HL-60 (cell line): ENCODE measurements at regions not wholly inside any gene's neighbourhood (a gene's known extent, or its start where the extent isn't known, plus 50 kb on each side); places are given as distances from the start of the nearest gene placed in this dataset.

Experiments used
- DNase-seq, 2 experiments: peaks; one replicate each; pipeline ENCODE4 v3.0.0-alpha.2; 2010 to 2020; ENCODE audit warnings: low read depth in 1 of 2, low spot score in 1 of 2
- H3K27ac ChIP-seq: fragments of 250-450 bp; sonication (Bioruptor Pico); replicated peaks from 2 replicates; pipeline ENCODE4 v1.5.1; 2020; ENCODE audit warnings: mild to moderate bottlenecking, moderate library complexity
- H3K27me3 ChIP-seq: fragments of 250-450 bp; sonication (Bioruptor Pico); 2 replicates; pipeline ENCODE4 v1.5.1; 2021; ENCODE audit warnings: mild to moderate bottlenecking, moderate library complexity; ENCODE audit not compliant: insufficient read depth, poor library complexity, severe bottlenecking
- H3K4me3 ChIP-seq: replicated peaks from 2 replicates; pipeline ENCODE4 v1.5.1; 2011; ENCODE audit warnings: mild to moderate bottlenecking, control low read depth, low read length; ENCODE audit not compliant: insufficient read depth
- GABPA ChIP-seq: IDR thresholded peaks from 2 replicates; pipeline ENCODE4 v1.6.1; 2012; ENCODE audit warnings: low read depth
- POLR2AphosphoS5 ChIP-seq: IDR thresholded peaks from 2 replicates; pipeline ENCODE4 v1.6.1; 2012; ENCODE audit warnings: low read depth
- SPI1 ChIP-seq: IDR thresholded peaks from 2 replicates; pipeline ENCODE4 v1.6.1; 2012; ENCODE audit warnings: low read depth, mild to moderate bottlenecking, borderline replicate concordance
- TF ChIP-seq, protein P1 (sequence below): IDR thresholded peaks from one replicate; pipeline ENCODE4 v1.5.1; 2011; ENCODE audit warnings: low read length, control low read depth, inconsistent platforms; ENCODE audit not compliant: insufficient read depth
- TF ChIP-seq, protein P2 (sequence below): IDR thresholded peaks from 2 replicates; pipeline ENCODE4 v1.6.1; 2012; ENCODE audit warnings: low read depth; ENCODE audit not compliant: insufficient replicate concordance

DNA sequence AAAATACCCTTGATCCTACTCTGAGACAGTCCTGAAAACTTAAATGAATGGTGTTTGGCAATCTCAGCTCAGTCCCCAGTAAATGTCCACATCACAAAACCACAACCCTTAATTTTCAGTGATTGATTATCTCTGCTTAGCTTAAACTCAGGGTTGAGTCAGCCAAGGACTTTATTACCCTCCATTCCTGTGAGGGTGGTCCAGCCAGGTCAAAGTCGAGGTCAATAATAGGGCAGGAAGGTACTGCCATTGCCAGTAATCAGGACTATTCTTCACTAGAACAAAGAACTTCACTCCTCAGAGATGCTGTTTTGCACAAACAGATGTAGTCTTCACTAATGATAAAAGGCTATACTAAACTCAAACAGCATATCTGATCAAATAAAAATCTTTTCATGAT lies 499.4 kb downstream of the ISL1 start:
- no peak for DNase-seq
- H3K27ac ChIP-seq = no peak overlapping the region
- H3K27me3 ChIP-seq = no peaks in the 10 kb centered on the region
- TF ChIP-seq GABPA = no peak
- no peak for TF ChIP-seq POLR2AphosphoS5
- TF ChIP-seq, protein P1, sequence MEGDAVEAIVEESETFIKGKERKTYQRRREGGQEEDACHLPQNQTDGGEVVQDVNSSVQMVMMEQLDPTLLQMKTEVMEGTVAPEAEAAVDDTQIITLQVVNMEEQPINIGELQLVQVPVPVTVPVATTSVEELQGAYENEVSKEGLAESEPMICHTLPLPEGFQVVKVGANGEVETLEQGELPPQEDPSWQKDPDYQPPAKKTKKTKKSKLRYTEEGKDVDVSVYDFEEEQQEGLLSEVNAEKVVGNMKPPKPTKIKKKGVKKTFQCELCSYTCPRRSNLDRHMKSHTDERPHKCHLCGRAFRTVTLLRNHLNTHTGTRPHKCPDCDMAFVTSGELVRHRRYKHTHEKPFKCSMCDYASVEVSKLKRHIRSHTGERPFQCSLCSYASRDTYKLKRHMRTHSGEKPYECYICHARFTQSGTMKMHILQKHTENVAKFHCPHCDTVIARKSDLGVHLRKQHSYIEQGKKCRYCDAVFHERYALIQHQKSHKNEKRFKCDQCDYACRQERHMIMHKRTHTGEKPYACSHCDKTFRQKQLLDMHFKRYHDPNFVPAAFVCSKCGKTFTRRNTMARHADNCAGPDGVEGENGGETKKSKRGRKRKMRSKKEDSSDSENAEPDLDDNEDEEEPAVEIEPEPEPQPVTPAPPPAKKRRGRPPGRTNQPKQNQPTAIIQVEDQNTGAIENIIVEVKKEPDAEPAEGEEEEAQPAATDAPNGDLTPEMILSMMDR = no peak
- TF ChIP-seq SPI1 = no peak
- TF ChIP-seq, protein P2, sequence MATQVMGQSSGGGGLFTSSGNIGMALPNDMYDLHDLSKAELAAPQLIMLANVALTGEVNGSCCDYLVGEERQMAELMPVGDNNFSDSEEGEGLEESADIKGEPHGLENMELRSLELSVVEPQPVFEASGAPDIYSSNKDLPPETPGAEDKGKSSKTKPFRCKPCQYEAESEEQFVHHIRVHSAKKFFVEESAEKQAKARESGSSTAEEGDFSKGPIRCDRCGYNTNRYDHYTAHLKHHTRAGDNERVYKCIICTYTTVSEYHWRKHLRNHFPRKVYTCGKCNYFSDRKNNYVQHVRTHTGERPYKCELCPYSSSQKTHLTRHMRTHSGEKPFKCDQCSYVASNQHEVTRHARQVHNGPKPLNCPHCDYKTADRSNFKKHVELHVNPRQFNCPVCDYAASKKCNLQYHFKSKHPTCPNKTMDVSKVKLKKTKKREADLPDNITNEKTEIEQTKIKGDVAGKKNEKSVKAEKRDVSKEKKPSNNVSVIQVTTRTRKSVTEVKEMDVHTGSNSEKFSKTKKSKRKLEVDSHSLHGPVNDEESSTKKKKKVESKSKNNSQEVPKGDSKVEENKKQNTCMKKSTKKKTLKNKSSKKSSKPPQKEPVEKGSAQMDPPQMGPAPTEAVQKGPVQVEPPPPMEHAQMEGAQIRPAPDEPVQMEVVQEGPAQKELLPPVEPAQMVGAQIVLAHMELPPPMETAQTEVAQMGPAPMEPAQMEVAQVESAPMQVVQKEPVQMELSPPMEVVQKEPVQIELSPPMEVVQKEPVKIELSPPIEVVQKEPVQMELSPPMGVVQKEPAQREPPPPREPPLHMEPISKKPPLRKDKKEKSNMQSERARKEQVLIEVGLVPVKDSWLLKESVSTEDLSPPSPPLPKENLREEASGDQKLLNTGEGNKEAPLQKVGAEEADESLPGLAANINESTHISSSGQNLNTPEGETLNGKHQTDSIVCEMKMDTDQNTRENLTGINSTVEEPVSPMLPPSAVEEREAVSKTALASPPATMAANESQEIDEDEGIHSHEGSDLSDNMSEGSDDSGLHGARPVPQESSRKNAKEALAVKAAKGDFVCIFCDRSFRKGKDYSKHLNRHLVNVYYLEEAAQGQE = no peak
- no peak overlapping the region for H3K4me3 ChIP-seq

DNA sequence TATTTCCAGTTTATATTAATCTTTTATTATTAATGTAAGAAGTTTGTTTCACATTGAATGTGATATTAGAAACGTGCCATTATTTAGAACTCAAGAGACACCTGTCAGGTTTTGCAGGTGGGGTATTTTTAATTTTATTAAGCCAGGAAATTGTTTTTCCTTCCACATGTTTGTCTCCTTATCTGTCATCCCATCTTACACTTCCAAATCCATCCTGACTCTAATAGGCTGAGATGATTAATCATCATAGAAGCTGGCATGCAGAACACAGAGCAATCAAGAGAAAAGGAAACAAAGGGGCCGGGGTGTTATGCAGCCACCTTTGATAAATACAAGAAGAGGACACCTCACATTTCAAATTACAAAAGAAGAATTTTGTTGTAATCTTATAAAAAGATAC lies 506.5 kb downstream of the ISL1 start:
- TF ChIP-seq, protein P2 = no peak
- TF ChIP-seq GABPA (no peak), SPI1 (no peak), POLR2AphosphoS5 (no peak)
- TF ChIP-seq, protein P1 = no peak
- no peak overlapping the region for H3K4me3 ChIP-seq
- no peak for DNase-seq
- H3K27ac ChIP-seq = no peak overlapping the region
- H3K27me3 ChIP-seq = no peaks in the 10 kb centered on the region

DNA sequence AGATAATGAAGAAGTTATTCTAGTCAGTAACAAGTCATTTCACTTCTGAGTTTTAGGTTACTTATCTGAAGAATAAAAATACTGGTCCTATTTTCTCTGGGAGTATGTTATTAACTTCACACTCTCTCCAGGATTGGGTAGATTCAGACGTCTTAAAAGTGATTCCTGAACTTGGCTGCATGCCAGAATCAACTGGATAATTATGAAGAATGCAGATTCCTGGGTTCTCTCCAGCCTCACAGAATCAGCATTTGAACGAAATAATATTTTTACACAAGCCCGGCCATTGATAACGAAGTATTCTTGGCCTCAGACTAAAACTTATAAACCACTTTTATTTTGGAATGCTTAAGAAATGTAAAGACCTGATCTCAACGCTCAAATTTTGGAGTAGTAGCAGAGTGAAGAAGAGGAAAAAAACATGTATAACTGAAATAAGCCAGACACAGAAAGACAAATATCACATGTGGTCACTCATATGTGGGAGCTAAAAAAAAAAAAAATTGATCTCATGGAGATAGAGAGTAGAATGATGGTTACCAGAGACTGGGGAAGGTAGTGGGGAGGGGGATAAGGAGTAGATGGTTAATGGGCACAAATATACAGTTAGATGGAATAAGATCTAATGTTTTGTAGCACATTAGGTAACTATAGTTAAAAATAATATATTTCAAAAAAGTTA lies 507.3 kb downstream of the ISL1 start:
- DNase-seq = no peak
- H3K4me3 ChIP-seq = no peak overlapping the region
- no peaks in the 10 kb centered on the region for H3K27me3 ChIP-seq
- TF ChIP-seq GABPA (no peak), POLR2AphosphoS5 (no peak), SPI1 (no peak)
- TF ChIP-seq, protein P1 = no peak
- TF ChIP-seq, protein P2 = no peak
- H3K27ac ChIP-seq = no peak overlapping the region
